ENCODE measurements at regions not wholly inside any gene's neighbourhood (a gene's known extent, or its start where the extent isn't known, plus 50 kb on each side); places are given as distances from the start of the nearest gene placed in this dataset.

DNA sequence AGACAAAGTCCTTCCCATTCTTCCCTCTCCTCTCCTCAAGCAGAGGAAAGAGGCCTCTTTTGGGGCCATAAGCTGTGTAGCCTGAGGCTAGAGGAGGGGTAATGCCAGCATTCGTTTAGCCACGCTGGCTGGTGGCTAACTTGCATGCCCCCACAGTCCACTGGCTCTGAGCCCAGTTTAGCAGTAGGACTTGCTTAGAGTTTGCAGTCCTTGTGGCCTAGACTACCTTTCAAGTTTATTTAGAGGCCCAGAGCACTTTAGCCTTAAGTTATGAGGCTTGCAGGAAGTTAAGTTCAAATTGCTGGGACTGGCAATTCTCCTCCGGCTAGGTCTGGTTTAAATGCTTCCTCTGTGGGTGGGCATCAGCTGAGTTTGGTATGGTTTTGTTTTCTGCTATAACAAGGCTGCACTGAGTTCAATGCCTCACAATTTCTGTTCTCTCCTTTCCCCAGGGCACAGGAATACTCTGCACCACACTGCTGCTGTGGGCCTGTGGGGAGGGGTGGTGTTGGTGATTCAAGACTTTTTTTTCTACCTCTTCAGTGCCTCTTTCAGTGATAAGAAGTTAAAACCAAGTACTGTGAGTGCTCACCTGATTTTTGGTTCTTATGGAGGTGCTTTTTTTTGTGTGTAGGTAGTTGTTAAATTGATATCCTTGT lies 281.0 kb upstream of the C11orf87 start:
- no peak for TF ChIP-seq EZH2 (IDR thresholded peaks at IDR 0.05)
- TF ChIP-seq FOXP2 (optimal IDR thresholded peaks at IDR 0.05; ENCODE audit: control extremely low read depth, extremely low read length, insufficient read depth): no peak
- TF ChIP-seq POLR2AphosphoS5 (IDR thresholded peaks at IDR 0.05; ENCODE audit: borderline replicate concordance, low read depth, low read length): no peak
- DNase-seq (ENCODE audit: low read depth, low spot score): no peak
- H3K4me3 ChIP-seq: no peak overlapping the region
- no peaks in the 10 kb centered on the region for H3K36me3 ChIP-seq (ENCODE audit: insufficient read depth, low read length)
- H3K9ac ChIP-seq (ENCODE audit: insufficient read length): no peak overlapping the region
- H3K27ac ChIP-seq: no peak overlapping the region
- no peaks in the 10 kb centered on the region for H3K9me3 ChIP-seq (ENCODE audit: low read depth, low read length)

DNA sequence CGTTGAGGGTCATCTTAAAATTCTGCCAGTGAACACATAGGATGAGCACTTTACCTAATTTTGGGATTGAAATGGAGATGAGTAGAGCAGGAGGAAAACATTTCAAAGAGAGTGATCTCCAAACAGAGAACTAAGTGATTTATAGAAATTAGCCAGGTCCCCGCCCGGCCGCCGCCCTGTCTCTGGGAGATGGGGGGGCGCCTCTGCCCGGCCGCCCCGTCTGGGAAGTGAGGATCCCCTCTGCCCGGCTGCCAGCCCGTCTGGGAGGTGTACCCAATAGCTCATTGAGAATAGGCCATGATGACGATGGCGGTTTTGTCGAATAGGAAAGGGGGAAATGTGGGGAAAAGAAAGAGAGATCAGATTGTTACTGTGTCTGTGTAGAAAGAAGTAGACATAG lies 276.7 kb upstream of the C11orf87 start:
- Histone ChIP-seq H3K27ac (no peak overlapping the region), H3K9me3 (ENCODE audit: low read depth, low read length) (no peaks in the 10 kb centered on the region), H3K9ac (ENCODE audit: insufficient read length) (no peak overlapping the region), H3K4me3 (no peak overlapping the region), H3K36me3 (ENCODE audit: insufficient read depth, low read length) (no peaks in the 10 kb centered on the region)
- TF ChIP-seq EZH2 (IDR thresholded peaks at IDR 0.05): no peak
- no peak for TF ChIP-seq POLR2AphosphoS5 (IDR thresholded peaks at IDR 0.05; ENCODE audit: borderline replicate concordance, low read depth, low read length)
- no peak for TF ChIP-seq FOXP2 (optimal IDR thresholded peaks at IDR 0.05; ENCODE audit: control extremely low read depth, extremely low read length, insufficient read depth)
- DNase-seq (ENCODE audit: low read depth, low spot score): no peak

DNA sequence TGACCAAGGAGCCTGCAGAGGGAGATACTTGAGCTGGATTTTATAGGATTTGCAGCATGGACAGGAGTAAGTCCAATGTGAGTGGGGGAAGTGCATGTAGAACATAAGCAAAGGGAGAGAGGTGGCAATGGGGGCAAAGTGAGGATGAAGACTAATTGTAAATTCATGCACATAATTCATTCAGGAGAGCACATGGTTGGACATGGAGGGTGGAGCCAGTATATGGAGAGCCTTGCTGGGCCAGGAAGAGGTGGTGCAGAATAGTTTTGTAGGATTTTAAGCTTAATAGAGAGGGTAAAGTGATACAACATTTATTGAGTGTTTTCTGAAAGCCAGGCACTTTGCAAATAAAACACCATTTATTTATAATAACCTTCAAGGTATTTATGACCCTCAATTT lies 274.3 kb upstream of the C11orf87 start:
- TF ChIP-seq EZH2 (IDR thresholded peaks at IDR 0.05): no peak
- no peak for TF ChIP-seq FOXP2 (optimal IDR thresholded peaks at IDR 0.05; ENCODE audit: control extremely low read depth, extremely low read length, insufficient read depth)
- no peak for TF ChIP-seq POLR2AphosphoS5 (IDR thresholded peaks at IDR 0.05; ENCODE audit: borderline replicate concordance, low read depth, low read length)
- H3K9me3 ChIP-seq (ENCODE audit: low read depth, low read length): no peaks in the 10 kb centered on the region
- no peak overlapping the region for H3K27ac ChIP-seq
- H3K36me3 ChIP-seq (ENCODE audit: insufficient read depth, low read length): no peaks in the 10 kb centered on the region
- no peak overlapping the region for H3K9ac ChIP-seq (ENCODE audit: insufficient read length)
- DNase-seq (ENCODE audit: low read depth, low spot score): no peak
- H3K4me3 ChIP-seq: no peak overlapping the region

DNA sequence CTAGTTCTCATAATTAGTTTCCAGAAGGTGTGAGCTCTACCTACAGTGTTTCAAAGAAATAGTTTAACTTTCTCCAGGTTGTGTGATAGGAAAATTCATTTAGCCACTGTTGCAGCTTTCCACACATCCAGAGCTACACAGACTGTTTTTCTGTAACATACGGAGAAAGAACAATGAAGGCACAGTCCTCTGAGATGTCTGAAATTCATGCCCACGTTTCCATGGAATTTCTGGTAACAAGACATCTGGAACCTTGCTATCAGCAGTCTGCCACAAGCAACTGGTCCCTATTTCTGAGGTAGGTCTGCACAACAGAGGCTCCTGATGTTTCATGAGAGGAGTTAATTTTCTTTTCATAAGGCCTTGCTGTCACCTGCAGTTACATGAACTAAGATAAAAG lies 273.3 kb upstream of the C11orf87 start:
- Histone ChIP-seq H3K4me3 (no peak overlapping the region), H3K36me3 (ENCODE audit: insufficient read depth, low read length) (no peaks in the 10 kb centered on the region), H3K9me3 (ENCODE audit: low read depth, low read length) (no peaks in the 10 kb centered on the region), H3K9ac (ENCODE audit: insufficient read length) (no peak overlapping the region), H3K27ac (no peak overlapping the region)
- TF ChIP-seq FOXP2 (optimal IDR thresholded peaks at IDR 0.05; ENCODE audit: control extremely low read depth, extremely low read length, insufficient read depth) (no peak), EZH2 (IDR thresholded peaks at IDR 0.05) (no peak), POLR2AphosphoS5 (IDR thresholded peaks at IDR 0.05; ENCODE audit: borderline replicate concordance, low read depth, low read length) (no peak)
- no peak for DNase-seq (ENCODE audit: low read depth, low spot score)

DNA sequence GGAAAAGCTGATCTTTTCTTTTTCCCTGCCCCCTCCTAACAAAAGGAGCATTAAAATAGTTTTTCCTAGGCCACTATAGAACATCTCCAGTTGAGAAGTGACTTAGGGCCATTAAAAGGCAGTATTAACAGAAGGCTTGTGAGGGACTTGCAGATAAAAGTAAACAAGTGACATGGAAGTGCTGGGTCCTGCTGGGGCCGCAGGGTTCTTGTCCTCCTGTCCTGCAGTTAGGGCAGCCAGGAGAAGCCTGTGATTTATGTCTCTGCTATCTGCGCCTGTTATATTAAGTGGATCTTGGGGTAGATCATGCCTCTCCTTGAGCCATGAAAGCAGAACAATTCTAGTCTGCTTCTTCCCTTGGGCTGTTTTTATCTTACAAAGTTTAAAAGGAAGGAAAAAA lies 271.4 kb upstream of the C11orf87 start:
- no peak for DNase-seq (ENCODE audit: low read depth, low spot score)
- no peak for TF ChIP-seq EZH2 (IDR thresholded peaks at IDR 0.05)
- no peak for TF ChIP-seq FOXP2 (optimal IDR thresholded peaks at IDR 0.05; ENCODE audit: control extremely low read depth, extremely low read length, insufficient read depth)
- no peak for TF ChIP-seq POLR2AphosphoS5 (IDR thresholded peaks at IDR 0.05; ENCODE audit: borderline replicate concordance, low read depth, low read length)
- Histone ChIP-seq H3K4me3 (no peak overlapping the region), H3K9ac (ENCODE audit: insufficient read length) (no peak overlapping the region), H3K36me3 (ENCODE audit: insufficient read depth, low read length) (no peaks in the 10 kb centered on the region), H3K27ac (no peak overlapping the region), H3K9me3 (ENCODE audit: low read depth, low read length) (no peaks in the 10 kb centered on the region)

DNA sequence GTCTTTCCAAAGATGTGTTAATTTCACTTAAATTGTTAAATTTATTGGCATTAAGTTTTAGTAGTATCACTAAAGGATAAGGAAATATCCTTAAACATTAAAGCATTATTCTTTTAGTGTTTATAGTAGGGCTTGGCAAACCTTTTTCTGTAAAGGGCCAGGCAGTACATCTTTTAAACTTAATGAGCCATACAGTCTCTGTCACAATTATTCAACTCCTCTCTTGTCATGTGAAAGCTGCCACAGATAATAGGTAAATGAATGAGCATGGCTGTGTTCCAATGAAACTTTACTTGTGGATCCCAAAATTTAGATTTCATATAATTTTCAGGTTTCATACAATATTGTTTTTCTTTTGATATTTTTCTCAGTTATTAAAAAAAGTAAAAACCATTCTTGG lies 268.2 kb upstream of the C11orf87 start:
- no peak for TF ChIP-seq FOXP2 (optimal IDR thresholded peaks at IDR 0.05; ENCODE audit: control extremely low read depth, extremely low read length, insufficient read depth)
- TF ChIP-seq EZH2 (IDR thresholded peaks at IDR 0.05): no peak
- TF ChIP-seq POLR2AphosphoS5 (IDR thresholded peaks at IDR 0.05; ENCODE audit: borderline replicate concordance, low read depth, low read length): no peak
- Histone ChIP-seq H3K9me3 (ENCODE audit: low read depth, low read length) (no peaks in the 10 kb centered on the region), H3K9ac (ENCODE audit: insufficient read length) (no peak overlapping the region), H3K27ac (no peak overlapping the region), H3K4me3 (no peak overlapping the region), H3K36me3 (ENCODE audit: insufficient read depth, low read length) (no peaks in the 10 kb centered on the region)
- DNase-seq (ENCODE audit: low read depth, low spot score): no peak

DNA sequence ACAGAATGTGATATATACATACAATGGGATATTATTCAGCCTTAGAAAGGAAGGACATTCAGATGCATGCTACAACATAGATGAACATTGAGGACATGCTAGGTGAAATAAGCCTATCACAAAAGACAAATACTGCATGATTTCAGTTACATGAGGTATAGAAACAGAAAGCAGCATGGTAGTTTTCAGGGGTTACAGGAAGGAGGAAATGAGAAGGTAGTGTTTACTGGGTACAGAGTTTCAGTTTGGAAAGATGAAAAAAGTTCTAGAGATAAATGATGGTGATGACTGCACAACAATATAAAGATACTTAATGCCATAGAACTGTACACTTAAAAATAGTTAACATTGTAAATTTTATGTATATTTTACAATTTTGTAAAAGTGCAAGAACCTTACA lies 266.7 kb upstream of the C11orf87 start:
- H3K9me3 ChIP-seq (ENCODE audit: low read depth, low read length): no peaks in the 10 kb centered on the region
- TF ChIP-seq FOXP2 (optimal IDR thresholded peaks at IDR 0.05; ENCODE audit: control extremely low read depth, extremely low read length, insufficient read depth): no peak
- no peak for DNase-seq (ENCODE audit: low read depth, low spot score)
- H3K9ac ChIP-seq (ENCODE audit: insufficient read length): no peak overlapping the region
- no peaks in the 10 kb centered on the region for H3K36me3 ChIP-seq (ENCODE audit: insufficient read depth, low read length)
- H3K4me3 ChIP-seq: no peak overlapping the region
- no peak overlapping the region for H3K27ac ChIP-seq

DNA sequence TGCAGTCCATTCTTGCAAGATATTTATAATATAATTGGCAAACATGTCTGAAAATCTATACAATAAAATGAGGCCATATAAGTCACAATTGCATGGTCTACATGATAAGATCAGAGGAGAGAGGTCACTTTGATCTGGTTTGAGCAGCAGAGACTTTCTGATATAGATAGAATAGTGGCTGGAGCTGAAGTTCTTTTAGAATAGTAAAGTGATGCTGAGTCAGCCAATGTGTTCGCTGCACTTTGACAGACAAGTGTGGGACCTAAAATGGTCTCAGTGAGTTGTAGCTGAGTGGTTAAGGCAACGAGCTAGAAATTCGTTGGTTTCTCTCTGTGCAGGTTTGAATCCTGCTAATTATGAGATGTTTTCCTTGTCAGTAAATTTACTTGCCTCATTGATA lies 257.0 kb upstream of the C11orf87 start:
- DNase-seq (ENCODE audit: low read depth, low spot score): no peak
- Histone ChIP-seq H3K9ac (ENCODE audit: insufficient read length) (no peak overlapping the region), H3K27ac (no peak overlapping the region), H3K4me3 (no peak overlapping the region), H3K36me3 (ENCODE audit: insufficient read depth, low read length) (no peaks in the 10 kb centered on the region), H3K9me3 (ENCODE audit: low read depth, low read length) (no peaks in the 10 kb centered on the region)
- TF ChIP-seq EZH2 (IDR thresholded peaks at IDR 0.05): no peak
- TF ChIP-seq POLR2AphosphoS5 (IDR thresholded peaks at IDR 0.05; ENCODE audit: borderline replicate concordance, low read depth, low read length): no peak
- TF ChIP-seq FOXP2 (optimal IDR thresholded peaks at IDR 0.05; ENCODE audit: control extremely low read depth, extremely low read length, insufficient read depth): no peak

DNA sequence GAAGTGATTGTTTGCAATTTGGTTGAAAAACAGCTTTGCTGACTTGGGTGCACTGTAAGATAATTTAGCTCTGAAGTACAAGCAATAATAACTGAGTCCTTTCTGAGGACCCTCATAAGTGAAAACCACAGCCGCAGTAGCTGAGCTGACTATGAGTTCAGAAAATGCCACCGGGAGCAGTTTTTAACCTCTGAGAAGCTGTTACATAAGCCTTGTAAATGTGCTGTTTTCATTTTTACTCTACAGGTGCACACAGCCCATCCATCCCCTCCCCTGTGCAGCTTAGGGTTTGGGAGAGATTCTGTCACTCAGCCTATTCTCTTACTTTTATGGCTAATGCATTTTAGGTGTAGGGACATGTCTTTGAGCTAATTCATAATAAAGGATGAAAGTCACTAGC lies 255.5 kb upstream of the C11orf87 start:
- DNase-seq (ENCODE audit: low read depth, low spot score): no peak
- TF ChIP-seq EZH2 (IDR thresholded peaks at IDR 0.05): no peak
- TF ChIP-seq FOXP2 (optimal IDR thresholded peaks at IDR 0.05; ENCODE audit: control extremely low read depth, extremely low read length, insufficient read depth): no peak
- Histone ChIP-seq H3K9me3 (ENCODE audit: low read depth, low read length) (no peaks in the 10 kb centered on the region), H3K36me3 (ENCODE audit: insufficient read depth, low read length) (no peaks in the 10 kb centered on the region), H3K27ac (no peak overlapping the region), H3K9ac (ENCODE audit: insufficient read length) (no peak overlapping the region), H3K4me3 (no peak overlapping the region)

All from SK-N-MC (cell line).